Lower leg skin (tissue), 4 donors: ENCODE measurements at regions not wholly inside any gene's neighbourhood (a gene's known extent, or its start where the extent isn't known, plus 50 kb on each side); places are given as distances from the start of the nearest gene placed in this dataset.
"Not testable (repeated sequence)": the region's sequence is repeated elsewhere in the genome, so short reads cannot be mapped to it uniquely, and the experiment has no call there.

Experiments used
- DNase-seq, 2 donors: peaks; one replicate each; pipeline ENCODE4 v3.0.0-alpha.2; 2019; ENCODE audit warnings: low spot score in 2 of 2
- H3K4me3 ChIP-seq: fragments of 200-600 bp; sonication (generic); 2 replicates; pipeline ENCODE4 v1.5.1; 2017; ENCODE audit warnings: mild to moderate bottlenecking, low read depth; ENCODE audit not compliant: poor library complexity, severe bottlenecking
- POLR2A ChIP-seq, 2 donors: fragments of 450-650 bp; IDR thresholded peaks; one replicate each; pipeline ENCODE4 v1.6.1; 2016 to 2017; ENCODE audit warnings: antibody characterized with exemption in 2 of 2, mild to moderate bottlenecking in 1 of 2, moderate library complexity in 1 of 2
- WGBS, 2 donors: methylation state at CpG; one replicate each; pipeline ENCODE4 v1.1.5; 2018; 5-methylcytosine and 5-hydroxymethylcytosine counted together
- intact Hi-C: fragments of 100-400 bp; cut with DNase I; formaldehyde crosslinking; loops from one replicate; pipeline ENCODE4 v1.15.0; 2023; ENCODE audit warnings: low total_unique reads
- TF ChIP-seq, protein P1 (sequence below), 3 donors: fragments of 450-650 bp; IDR thresholded peaks; one replicate each; pipeline ENCODE4 v1.5.1; 2016; ENCODE audit warnings: antibody characterized with exemption in 3 of 3, mild to moderate bottlenecking in 3 of 3, moderate library complexity in 2 of 3

DNA sequence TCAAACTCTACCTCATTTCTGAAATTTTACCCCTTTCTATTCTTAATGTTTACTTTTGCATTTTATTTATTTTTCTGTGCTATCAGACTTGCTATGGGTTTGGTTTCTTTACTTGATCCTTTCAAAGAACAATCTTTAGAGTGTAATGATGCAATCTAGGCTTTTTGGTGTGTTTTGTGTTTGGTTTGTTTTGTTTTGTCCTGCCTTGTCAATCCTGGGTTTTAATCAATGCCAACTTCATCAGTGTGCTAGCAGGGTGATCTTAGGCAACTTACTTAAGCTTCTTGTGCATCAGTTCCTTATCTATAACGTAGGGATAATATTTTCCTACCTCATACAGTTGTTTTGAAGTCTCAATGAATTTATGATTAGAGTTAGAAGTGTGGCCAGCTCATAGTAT is 350.4 kb downstream of the NR4A2 start:
- no peak for DNase-seq
- intact Hi-C loops = no loop called here
- no peak for TF ChIP-seq POLR2A (IDR thresholded peaks at IDR 0.05)
- TF ChIP-seq, protein P1, sequence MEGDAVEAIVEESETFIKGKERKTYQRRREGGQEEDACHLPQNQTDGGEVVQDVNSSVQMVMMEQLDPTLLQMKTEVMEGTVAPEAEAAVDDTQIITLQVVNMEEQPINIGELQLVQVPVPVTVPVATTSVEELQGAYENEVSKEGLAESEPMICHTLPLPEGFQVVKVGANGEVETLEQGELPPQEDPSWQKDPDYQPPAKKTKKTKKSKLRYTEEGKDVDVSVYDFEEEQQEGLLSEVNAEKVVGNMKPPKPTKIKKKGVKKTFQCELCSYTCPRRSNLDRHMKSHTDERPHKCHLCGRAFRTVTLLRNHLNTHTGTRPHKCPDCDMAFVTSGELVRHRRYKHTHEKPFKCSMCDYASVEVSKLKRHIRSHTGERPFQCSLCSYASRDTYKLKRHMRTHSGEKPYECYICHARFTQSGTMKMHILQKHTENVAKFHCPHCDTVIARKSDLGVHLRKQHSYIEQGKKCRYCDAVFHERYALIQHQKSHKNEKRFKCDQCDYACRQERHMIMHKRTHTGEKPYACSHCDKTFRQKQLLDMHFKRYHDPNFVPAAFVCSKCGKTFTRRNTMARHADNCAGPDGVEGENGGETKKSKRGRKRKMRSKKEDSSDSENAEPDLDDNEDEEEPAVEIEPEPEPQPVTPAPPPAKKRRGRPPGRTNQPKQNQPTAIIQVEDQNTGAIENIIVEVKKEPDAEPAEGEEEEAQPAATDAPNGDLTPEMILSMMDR (IDR thresholded peaks at IDR 0.05) = no peak
- H3K4me3 ChIP-seq = no peak overlapping the region
- WGBS, 2 donors = 46 to 63% methylated on average over 1 of the region's 1 CpG

DNA sequence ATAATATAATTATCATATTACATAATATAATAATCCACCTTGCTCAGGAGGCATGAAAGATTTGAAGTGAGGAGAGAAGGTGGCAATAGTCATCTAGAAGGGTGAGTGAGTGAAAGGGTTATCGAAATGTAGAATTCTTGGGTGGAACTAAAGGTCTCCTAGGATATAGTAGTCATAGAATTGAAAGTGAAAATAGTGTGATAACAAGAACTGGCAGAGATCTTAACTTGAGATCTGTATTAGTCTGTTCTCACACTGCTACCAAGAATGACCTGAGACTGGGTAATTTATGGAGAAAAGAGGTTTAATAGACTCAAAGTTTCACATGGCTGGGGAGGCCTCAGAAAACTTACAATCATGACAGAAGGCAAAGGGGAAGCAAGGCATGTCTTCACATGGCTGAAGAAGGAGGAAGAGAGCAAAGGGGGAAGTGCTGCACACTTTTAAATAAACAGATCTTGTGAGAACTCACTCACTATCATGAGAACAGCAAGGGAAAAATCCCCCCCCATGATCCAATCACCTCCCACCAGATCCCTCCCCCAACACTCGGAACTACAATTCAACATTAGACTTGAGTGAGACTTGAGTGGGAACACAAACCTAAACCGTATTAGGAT is 351.5 kb downstream of the NR4A2 start:
- intact Hi-C loops = no loop called here
- H3K4me3 ChIP-seq = no peak overlapping the region
- 81% methylated on average over 3 of the region's 3 CpGs for WGBS, 2 donors
- DNase-seq = no peak
- TF ChIP-seq, protein P1 (IDR thresholded peaks at IDR 0.05) = no peak
- TF ChIP-seq POLR2A (IDR thresholded peaks at IDR 0.05) = no peak

DNA sequence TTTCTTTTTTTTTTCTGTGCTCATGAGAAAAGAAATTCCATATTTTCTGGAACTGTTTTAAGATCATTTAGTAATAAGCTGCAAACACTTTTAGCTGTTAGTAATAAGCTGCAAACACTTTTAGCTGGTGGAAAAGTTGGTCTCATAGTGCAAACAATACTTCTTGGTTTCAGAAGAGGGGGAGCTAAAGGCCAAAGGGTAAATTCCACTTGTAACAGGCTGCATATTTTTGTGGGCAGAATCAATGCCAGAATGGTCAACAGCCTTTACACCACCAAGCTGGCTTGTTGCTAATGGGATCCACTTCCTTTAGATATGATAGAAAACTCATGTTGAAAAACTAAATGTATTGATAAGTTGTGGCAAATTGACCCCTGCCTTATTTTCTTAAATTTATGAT is 356.8 kb downstream of the NR4A2 start:
- no peak for DNase-seq
- intact Hi-C loops = no loop called here
- no peak overlapping the region for H3K4me3 ChIP-seq
- no peak for TF ChIP-seq POLR2A (IDR thresholded peaks at IDR 0.05)
- TF ChIP-seq, protein P1 (IDR thresholded peaks at IDR 0.05) = no peak

DNA sequence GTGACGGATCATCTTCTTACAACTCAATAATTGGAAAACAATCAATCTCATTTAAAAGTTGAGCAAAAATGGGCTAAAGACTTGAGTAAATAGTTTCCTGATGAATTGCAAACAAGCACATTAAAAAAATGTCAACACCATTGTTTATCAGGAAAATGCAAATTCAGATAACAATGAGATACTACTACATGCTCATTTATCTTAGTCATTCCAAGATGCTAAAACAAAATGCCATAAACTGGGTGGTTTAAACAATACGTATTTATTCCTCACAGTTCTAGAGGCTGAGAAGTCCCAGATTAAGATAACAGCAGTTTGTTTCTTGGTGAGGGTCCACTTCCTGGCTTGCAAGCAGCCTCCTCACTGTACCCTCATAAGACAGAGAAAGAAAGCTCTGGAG is 359.6 kb downstream of the NR4A2 start:
- 67 to 69% methylated on average over 2 of the region's 2 CpGs for WGBS, 2 donors
- DNase-seq = no peak
- no peak for TF ChIP-seq POLR2A (IDR thresholded peaks at IDR 0.05)
- TF ChIP-seq, protein P1 (IDR thresholded peaks at IDR 0.05) = no peak
- intact Hi-C loops = no loop called here
- H3K4me3 ChIP-seq = no peak overlapping the region

DNA sequence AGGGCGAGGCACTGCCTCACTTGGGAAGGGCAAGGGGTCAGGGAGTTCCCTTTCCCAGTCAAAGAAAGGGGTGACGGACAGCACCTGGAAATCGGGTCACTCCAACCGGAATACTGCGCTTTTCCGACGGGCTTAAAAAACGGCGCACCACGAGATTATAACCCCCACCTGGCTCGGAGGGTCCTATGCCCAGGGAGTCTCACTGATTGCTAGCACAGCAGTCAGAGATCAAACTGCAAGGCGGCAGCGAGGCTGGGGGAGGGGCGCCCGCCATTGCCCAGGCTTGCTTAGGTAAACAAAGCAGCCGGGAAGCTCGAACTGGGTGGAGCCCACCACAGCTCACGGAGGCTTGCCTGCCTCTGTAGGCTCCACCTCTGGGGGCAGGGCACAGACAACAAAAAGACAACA is 366.5 kb downstream of the NR4A2 start:
- DNase-seq, intact Hi-C loops, H3K4me3 ChIP-seq: not testable (repeated sequence)
- WGBS, 2 donors = 78 to 84% methylated on average over 17 to 18 of the region's 18 CpGs

DNA sequence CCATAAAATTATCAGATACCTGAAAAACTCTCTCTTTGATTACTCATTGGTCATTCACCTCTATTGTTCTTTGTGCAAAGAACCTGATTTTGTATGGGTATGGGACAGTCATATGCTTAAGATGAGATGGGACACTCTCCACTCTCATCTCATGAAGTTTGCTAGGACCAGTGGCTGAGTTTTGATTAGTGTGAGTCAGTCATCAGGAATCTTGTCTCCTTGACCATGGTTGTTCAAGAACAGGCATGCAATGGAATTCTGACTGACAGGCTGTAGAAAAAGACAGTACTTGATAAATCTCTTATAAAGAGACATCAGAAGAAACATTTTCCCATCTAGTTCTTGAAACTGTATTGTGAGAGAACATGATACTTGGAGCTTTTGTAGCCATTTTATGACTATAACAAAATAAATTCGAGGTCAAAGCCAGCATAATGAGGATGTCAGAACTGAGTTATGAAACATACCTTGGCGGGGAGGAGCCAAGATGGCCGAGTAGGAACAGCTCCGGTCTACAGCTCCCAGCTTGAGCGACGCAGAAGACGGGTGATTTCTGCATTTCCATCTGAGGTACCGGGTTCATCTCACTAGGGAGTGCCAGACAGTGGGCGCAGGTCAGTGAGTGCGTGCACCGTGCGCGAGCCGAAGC is 367.0 kb downstream of the NR4A2 start:
- H3K4me3 ChIP-seq = no peak overlapping the region
- DNase-seq = no peak
- TF ChIP-seq, protein P1 (IDR thresholded peaks at IDR 0.05) = no peak
- no peak for TF ChIP-seq POLR2A (IDR thresholded peaks at IDR 0.05)
- 90% methylated on average over 14 of the region's 14 CpGs for WGBS, 2 donors
- intact Hi-C loops = no loop called here
